Hepatocyte (in vitro differentiated cells): ENCODE measurements at regions not wholly inside any gene's neighbourhood (a gene's known extent, or its start where the extent isn't known, plus 50 kb on each side); places are given as distances from the start of the nearest gene placed in this dataset.

ENCODE experiments used
- EZH2 ChIP-seq: fragments of 200-600 bp; sonication (generic); IDR thresholded peaks from 2 replicates; pipeline ENCODE4 v1.6.1; 2016; ENCODE audit warnings: antibody characterized with exemption, mild to moderate bottlenecking, borderline replicate concordance
- EZH2phosphoT487 ChIP-seq: fragments of 200-600 bp; sonication (generic); IDR thresholded peaks from one replicate; pipeline ENCODE4 v1.6.1; 2018; ENCODE audit warnings: antibody characterized with exemption, mild to moderate bottlenecking, low read depth, moderate library complexity; ENCODE audit not compliant: unreplicated experiment, severe bottlenecking
- TF ChIP-seq, protein P1 (sequence below): fragments of 200-600 bp; sonication (generic); IDR thresholded peaks from 2 replicates; pipeline ENCODE4 v1.5.1; 2016; ENCODE audit warnings: antibody characterized with exemption, mild to moderate bottlenecking; ENCODE audit not compliant: poor library complexity

DNA sequence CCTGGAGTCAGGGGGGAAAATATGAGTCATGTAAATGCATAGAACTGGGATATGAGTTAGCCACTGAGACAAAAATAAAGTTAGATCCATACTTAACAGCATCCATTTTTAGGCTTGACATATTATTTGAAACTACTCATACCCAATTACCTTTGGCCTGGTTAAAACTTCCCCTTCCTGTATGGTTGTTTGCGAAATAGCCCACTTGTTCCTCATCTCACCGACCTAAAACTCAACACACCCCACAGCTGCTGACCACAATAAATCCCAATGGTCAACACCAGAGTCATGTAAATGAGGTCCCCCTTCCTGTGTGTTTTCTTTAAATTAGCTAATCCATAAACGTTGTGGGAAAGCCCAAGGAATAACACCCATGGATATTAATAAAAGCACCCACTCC lies 55.2 kb upstream of the TMEM215 start:
- TF ChIP-seq EZH2phosphoT487 (no peak), EZH2 (no peak)
- TF ChIP-seq, protein P1, sequence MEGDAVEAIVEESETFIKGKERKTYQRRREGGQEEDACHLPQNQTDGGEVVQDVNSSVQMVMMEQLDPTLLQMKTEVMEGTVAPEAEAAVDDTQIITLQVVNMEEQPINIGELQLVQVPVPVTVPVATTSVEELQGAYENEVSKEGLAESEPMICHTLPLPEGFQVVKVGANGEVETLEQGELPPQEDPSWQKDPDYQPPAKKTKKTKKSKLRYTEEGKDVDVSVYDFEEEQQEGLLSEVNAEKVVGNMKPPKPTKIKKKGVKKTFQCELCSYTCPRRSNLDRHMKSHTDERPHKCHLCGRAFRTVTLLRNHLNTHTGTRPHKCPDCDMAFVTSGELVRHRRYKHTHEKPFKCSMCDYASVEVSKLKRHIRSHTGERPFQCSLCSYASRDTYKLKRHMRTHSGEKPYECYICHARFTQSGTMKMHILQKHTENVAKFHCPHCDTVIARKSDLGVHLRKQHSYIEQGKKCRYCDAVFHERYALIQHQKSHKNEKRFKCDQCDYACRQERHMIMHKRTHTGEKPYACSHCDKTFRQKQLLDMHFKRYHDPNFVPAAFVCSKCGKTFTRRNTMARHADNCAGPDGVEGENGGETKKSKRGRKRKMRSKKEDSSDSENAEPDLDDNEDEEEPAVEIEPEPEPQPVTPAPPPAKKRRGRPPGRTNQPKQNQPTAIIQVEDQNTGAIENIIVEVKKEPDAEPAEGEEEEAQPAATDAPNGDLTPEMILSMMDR, result no peak
